Common myeloid progenitor, CD34-positive (primary cell): ENCODE measurements at regions not wholly inside any gene's neighbourhood (a gene's known extent, or its start where the extent isn't known, plus 50 kb on each side); places are given as distances from the start of the nearest gene placed in this dataset.

Source experiments
- CTCF ChIA-PET: fragments of 350-600 bp; sonication (Branson Sonifier 250); formaldehyde crosslinking; loops from one replicate; lab custom pipeline; 2021; ENCODE audit warnings: antibody characterized with exemption; lab: Charles Lee
- POLR2A ChIA-PET: fragments of 350-600 bp; sonication (Branson Sonifier 250); formaldehyde crosslinking; loops from one replicate; lab custom pipeline; 2021; ENCODE audit warnings: antibody characterized with exemption; lab: Charles Lee
- DNase-seq, 3 donors: peaks; one replicate each; pipeline versions ENCODE4 v3.0.0 to v3.0.0-alpha.2; 2013
- H3K27ac ChIP-seq, 2 experiments: 1 replicate in 1 of 2; 2 replicates in 1 of 2; pipeline ENCODE4 v1.7.0; 2013; ENCODE audit warnings: inconsistent platforms in 2 of 2, low read length in 2 of 2, mild to moderate bottlenecking in 2 of 2, low read depth in 1 of 2, moderate library complexity in 1 of 2; ENCODE audit not compliant: severe bottlenecking in 2 of 2, insufficient read depth in 1 of 2, poor library complexity in 1 of 2
- H3K27me3 ChIP-seq, 5 experiments: replicated peaks in 2 of 5; 1 replicate in 3 of 5; 2 replicates in 2 of 5; pipeline versions ENCODE4 v1.6.1 to v1.7.0; 2013; ENCODE audit warnings: low read length in 4 of 5, mild to moderate bottlenecking in 2 of 5, moderate library complexity in 2 of 5, inconsistent platforms in 1 of 5; ENCODE audit not compliant: insufficient read depth in 5 of 5, control insufficient read depth in 4 of 5
- H3K36me3 ChIP-seq, 4 experiments: 1 replicate in 2 of 4; 2 replicates in 2 of 4; pipeline versions ENCODE4 v1.6.1 to v1.7.0; 2013; ENCODE audit warnings: low read length in 3 of 4, control low read depth in 1 of 4, mild to moderate bottlenecking in 1 of 4; ENCODE audit not compliant: control insufficient read depth in 4 of 4, insufficient read depth in 4 of 4
- H3K4me1 ChIP-seq, 4 experiments: 1 replicate in 3 of 4; 2 replicates in 1 of 4; pipeline versions ENCODE4 v1.6.1 to v1.7.1; 2013; ENCODE audit warnings: low read length in 3 of 4, mild to moderate bottlenecking in 3 of 4, control low read depth in 1 of 4, inconsistent platforms in 1 of 4, moderate library complexity in 1 of 4; ENCODE audit not compliant: control insufficient read depth in 4 of 4, insufficient read depth in 4 of 4; ENCODE audit errors: control extremely low read depth in 1 of 4
- H3K4me3 ChIP-seq, 7 experiments: 1 replicate in 4 of 7; 2 replicates in 3 of 7; pipeline versions ENCODE4 v1.5.1 to v1.7.0; 2013; ENCODE audit warnings: mild to moderate bottlenecking in 7 of 7, low read length in 6 of 7, moderate library complexity in 6 of 7, inconsistent platforms in 2 of 7, low read depth in 2 of 7, control low read depth in 1 of 7; ENCODE audit not compliant: insufficient read depth in 4 of 7, control insufficient read depth in 1 of 7; ENCODE audit errors: extremely low read depth in 1 of 7
- H3K9me3 ChIP-seq, 5 experiments: 1 replicate in 4 of 5; 2 replicates in 1 of 5; pipeline versions ENCODE4 v1.6.1 to v1.7.1; 2013; ENCODE audit warnings: low read length in 4 of 5, mild to moderate bottlenecking in 2 of 5, inconsistent platforms in 1 of 5, low read depth in 1 of 5, moderate library complexity in 1 of 5; ENCODE audit not compliant: control insufficient read depth in 4 of 5, insufficient read depth in 2 of 5; ENCODE audit errors: control extremely low read depth in 1 of 5
- WGBS: methylation state at CpG from one replicate; pipeline ENCODE4 v1.1.5; 2013; ENCODE audit not compliant: insufficient coverage; 5-methylcytosine and 5-hydroxymethylcytosine counted together

DNA sequence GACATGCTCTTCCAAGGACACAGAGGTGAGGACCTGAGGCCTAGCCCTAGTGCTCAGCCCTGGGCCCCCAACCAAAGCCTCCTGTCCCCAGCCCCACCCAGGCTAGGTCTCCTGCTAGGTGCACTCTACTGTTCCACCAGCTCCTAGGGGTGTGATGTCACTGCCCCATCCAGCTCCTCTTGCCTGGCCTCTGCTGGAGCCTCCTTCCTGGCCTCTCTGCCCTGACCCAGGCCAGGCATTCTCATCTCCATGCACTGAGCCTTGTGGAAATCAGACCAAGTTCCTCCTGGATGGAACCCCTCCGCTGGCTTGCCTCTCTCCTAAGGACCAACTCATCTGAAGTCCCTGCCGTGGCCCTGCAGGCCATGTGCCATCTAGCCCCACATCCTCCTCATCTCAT, 156.8 kb downstream of the INHBB start:
- Histone ChIP-seq H3K27ac (no peak overlapping the region), H3K9me3 (no peaks in the 10 kb centered on the region), H3K4me3 (no peak overlapping the region), H3K36me3 (no peaks in the 10 kb centered on the region), H3K4me1 (no peaks in the 10 kb centered on the region), H3K27me3 (peaks cover 0 to 4% (median 0%) of the 10 kb centered on the region in 5 experiments)
- ChIA-PET POLR2A (no interaction called here), CTCF (no interaction called here)
- no peak for DNase-seq
- whole genome bisulfite sequencing = 100% methylated on average over 1 of the region's 2 CpGs

DNA sequence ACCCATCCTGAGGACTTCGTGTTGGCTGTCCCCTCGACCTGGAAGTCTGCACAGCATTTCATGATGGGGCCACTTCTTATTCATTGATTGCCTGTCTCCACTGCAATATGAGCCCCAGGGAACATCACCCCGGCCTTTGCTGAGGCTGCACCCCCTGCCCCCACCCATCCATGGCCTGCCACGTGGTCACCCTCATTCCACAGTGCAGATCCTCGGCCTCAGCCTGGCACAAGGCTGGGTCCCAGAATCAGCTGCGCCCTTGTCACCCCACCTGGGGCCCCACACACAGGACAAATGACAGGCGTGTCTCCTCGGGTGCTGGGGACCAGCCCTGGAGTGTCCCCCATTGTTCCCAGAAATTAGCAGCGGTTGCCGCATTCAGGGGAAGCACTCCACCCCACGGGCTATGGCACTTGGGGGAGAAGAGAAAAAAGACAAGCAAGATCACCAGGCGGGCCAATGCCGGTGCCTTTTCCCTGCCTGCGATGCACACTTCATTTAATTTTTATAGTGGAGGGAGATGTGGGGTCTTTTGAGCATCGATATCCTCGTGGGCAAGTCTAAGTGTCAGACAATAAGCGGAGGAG, 157.4 kb downstream of the INHBB start:
- no peaks in the 10 kb centered on the region for H3K36me3 ChIP-seq
- 92% methylated on average over 14 of the region's 17 CpGs for WGBS
- H3K27me3 ChIP-seq = peaks cover 0 to 4% (median 0%) of the 10 kb centered on the region in 5 experiments
- POLR2A ChIA-PET = no interaction called here
- CTCF ChIA-PET = no interaction called here
- no peaks in the 10 kb centered on the region for H3K4me1 ChIP-seq
- no peak for DNase-seq
- H3K27ac ChIP-seq = no peak overlapping the region
- H3K4me3 ChIP-seq = no peak overlapping the region
- no peaks in the 10 kb centered on the region for H3K9me3 ChIP-seq

DNA sequence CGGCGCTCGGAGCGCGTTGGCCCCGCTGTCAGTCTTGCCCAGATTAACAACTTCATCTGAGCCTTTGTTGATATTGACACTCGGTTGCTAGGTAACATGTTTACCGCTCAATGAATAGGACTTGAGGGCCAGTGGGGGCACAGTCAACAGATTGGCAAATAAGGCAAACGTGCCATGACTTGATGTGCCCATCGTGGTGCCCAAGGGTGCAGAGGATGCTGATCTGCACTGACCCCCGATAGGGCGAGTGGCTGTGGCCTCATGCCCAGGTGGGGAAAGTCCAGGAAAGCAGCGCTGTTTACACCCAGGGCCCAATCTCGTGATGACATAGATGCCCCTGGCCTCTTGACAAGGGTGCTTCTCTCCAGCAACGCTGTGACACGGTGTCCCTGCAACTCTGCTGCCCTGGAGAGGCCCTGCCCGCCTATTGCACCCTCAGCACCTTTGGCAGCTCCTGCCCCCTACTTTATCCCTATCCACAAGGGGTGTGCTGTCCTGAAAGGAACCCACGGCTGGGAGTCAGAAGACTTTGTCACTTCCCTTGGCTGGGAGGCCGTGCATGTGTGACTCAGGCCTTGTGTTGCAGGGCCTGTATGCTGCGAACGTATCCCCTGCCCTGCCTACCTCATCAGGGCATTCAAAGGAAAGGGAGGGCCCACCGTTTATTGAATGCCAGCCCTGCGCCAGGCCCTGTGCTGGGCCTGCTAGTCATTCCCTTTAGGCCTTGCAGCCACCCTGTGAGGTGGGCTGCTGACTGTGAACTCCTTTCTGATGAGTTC, 158.0 kb downstream of the INHBB start:
- Histone ChIP-seq H3K36me3 (no peaks in the 10 kb centered on the region), H3K9me3 (no peaks in the 10 kb centered on the region), H3K27me3 (peaks cover 0 to 4% (median 0%) of the 10 kb centered on the region in 5 experiments), H3K27ac (no peak overlapping the region), H3K4me3 (no peak overlapping the region), H3K4me1 (no peaks in the 10 kb centered on the region)
- ChIA-PET CTCF (no interaction called here), POLR2A (no interaction called here)
- WGBS = 87% methylated on average over 21 of the region's 23 CpGs
- no peak for DNase-seq

DNA sequence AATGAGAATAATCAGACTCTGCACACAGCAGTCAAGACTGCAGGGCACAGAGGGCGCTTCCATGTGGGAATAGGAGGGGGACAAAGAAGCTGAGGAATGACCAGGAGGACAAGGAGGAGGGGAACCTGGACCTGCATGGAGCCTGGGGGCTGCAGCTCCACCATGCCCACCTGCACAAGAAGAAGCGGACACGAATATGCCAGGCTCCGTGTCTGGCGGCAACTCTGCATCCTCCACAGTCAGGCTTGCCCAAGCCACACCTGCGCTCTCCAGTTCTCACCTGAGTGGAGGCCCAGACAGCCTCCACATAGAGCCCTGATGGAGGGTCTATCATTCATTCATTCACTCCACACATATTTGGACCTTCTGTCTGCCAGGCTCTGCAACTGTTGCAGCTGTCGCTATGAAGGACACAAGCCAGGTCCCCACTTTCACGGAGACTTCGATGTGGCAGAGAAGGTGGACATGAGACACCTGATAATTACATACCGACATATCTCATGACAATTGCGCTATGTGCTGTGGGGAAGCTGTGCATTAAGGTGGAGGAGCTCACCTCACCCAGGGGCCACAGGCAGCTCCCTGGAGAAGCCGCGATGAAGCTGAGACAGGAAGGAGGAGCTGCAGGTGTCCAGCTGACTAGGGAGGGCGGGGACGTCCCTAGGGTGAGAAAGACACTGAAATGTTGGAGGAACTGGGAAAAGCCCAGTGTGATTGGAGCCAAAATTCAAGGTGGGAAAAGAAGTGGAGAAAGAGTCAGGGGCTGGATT, 159.2 kb downstream of the INHBB start:
- no peaks in the 10 kb centered on the region for H3K9me3 ChIP-seq
- no peak for DNase-seq
- H3K4me3 ChIP-seq = no peak overlapping the region
- H3K27ac ChIP-seq = no peak overlapping the region
- ChIA-PET POLR2A (no interaction called here), CTCF (no interaction called here)
- 94% methylated on average over 15 of the region's 15 CpGs for WGBS
- H3K36me3 ChIP-seq = no peaks in the 10 kb centered on the region
- H3K27me3 ChIP-seq = peaks cover 0 to 4% (median 0%) of the 10 kb centered on the region in 5 experiments
- H3K4me1 ChIP-seq = no peaks in the 10 kb centered on the region

DNA sequence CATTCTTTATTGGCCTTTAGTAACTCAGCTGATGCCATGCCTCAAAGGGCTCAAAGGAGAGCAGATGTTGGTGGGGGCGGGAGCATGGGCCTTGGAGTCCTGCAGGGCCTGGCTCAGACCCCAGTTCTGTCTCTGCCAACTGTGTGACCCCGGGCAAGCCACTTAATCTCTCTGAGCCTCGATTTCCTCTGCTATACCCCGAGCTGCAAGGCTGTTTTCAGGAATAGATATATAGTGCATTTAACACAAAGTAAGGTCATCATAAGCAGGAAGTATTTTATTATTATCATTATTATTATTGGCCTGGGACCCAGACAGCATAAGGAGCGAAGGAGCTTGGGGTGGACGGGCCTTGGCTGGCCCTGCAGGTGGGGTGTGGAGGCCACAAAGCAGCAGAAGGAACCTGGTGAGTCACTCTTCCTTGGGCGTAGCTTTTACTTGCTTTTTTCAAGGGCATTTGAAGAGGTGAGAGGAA, 162.7 kb downstream of the INHBB start:
- POLR2A ChIA-PET = no interaction called here

DNA sequence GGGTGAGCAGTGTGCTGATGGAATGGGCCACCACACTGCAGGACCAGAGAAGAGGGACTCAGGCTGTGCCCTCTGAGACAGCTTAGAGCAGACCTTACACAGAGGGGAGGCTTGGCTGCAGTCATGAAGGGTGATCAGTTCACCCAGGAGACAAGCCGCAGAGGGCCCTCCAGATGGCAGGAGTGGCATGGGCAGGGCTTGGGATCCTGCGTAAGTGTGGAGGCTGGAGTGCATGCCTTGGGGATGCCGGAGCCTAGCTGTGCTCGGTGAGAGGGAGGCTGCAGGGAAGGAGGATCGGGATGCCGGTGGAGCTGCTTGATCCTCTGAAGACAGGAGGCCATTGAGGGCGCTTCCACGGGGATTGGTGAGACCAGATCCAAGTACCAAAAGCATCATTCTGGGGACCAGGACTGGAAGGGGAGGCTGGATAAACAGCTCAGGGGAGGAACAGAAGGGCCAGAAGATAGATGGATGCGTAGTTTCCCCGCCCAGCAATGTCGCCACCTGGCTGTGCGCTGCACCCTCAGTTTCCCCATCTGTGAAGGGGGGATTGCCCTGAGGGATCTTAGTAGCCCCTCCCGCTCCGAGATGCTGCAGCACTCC, 163.4 kb downstream of the INHBB start:
- Histone ChIP-seq H3K4me3 (no peak overlapping the region), H3K27ac (no peak overlapping the region), H3K9me3 (no peaks in the 10 kb centered on the region), H3K27me3 (peaks cover 0 to 4% (median 1%) of the 10 kb centered on the region in 5 experiments), H3K4me1 (no peaks in the 10 kb centered on the region), H3K36me3 (no peaks in the 10 kb centered on the region)
- no peak for DNase-seq
- ChIA-PET POLR2A (no interaction called here), CTCF (no interaction called here)
- WGBS = over 99% methylated on average over 14 of the region's 14 CpGs

More for the DNA sequence above, 162.7 kb downstream of the INHBB start:
- Histone ChIP-seq H3K27ac (no peak overlapping the region), H3K27me3 (peaks cover 0 to 4% (median 0%) of the 10 kb centered on the region in 5 experiments), H3K36me3 (no peaks in the 10 kb centered on the region), H3K4me1 (no peaks in the 10 kb centered on the region), H3K4me3 (no peak overlapping the region), H3K9me3 (no peaks in the 10 kb centered on the region)
- WGBS = 100% methylated on average over 4 of the region's 7 CpGs
- no peak for DNase-seq
- CTCF ChIA-PET = no interaction called here
